Dermis microvascular lymphatic vessel endothelial cell (primary cell): ENCODE measurements at regions not wholly inside any gene's neighbourhood (a gene's known extent, or its start where the extent isn't known, plus 50 kb on each side); places are given as distances from the start of the nearest gene placed in this dataset.
"Not testable (repeated sequence)": the region's sequence is repeated elsewhere in the genome, so short reads cannot be mapped to it uniquely, and the experiment has no call there.

Experiments used
- DNase-seq, 2 donors: peaks; one replicate each; pipeline versions ENCODE4 v3.0.0 to v3.0.0-alpha.2; 2010; ENCODE audit warnings: low read depth in 2 of 2

DNA sequence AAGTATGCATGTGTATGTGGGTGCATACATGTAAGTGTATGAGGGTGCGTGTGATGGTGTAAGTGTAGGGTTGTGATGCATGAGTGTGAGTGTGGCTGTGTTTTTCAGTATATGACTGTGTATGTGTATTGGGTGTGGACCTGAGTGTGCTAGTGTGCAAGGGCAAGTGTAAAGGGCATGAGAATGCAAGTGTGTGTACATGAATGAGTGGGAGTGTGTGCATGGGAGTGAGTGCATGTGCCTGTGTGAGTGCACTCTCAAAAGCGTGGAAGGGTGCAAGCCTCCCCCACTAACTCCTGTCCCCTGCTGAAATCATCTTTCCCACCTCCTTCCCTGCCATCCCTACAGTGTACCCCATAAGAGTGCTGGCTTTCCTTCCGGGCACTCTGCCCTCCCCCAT lies 225.1 kb upstream of the PRKX start:
- no peak for DNase-seq

DNA sequence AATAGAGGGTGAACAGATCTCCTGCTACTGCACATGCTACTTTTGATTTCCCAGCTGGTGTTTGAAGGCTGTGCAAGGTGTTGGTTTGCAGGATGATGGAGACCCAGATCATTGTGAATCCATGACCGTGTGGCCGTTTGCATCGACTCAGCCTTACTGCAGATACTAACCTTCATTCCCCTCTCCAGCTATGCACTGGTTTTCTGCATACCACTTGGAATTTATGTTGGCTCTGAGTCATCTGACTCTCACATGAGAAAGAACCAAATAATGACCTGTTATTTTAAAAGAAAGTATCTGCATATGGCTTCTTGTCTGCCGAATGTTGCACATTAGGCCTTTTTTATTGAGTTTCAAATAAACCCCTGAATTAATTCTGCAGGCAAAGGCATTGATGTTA lies 221.7 kb upstream of the PRKX start:
- not testable (repeated sequence) for DNase-seq

DNA sequence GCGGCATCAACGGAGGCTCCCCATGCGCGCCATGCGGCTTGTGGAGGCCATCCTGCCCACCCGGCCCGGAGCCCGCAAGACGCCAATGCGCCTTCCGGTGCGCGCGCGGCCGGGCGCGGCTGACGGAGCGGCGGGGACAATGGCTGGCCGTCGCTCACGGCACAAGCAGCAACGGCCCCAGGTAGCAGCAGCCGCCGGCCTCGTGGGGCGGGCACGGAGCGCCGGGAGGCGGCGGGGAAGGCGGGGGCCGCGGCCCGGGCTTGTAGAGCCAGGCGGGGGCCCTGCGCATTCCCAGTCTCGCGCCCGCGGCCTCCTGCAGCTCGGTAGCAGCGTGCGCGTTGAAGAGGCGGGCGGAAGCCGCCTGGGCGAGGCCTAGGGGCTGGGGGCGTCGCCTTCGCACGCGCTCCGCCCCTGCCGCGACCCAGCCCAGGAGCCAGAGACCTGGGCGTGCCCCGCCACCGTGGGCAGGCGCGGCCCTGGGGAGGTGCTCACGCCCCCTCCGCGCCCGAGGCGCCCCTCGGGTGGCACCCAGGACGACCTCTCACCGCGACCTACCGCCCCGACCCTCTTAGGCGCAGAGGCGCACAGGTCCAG lies 207.1 kb upstream of the PRKX start:
- not testable (repeated sequence) for DNase-seq

DNA sequence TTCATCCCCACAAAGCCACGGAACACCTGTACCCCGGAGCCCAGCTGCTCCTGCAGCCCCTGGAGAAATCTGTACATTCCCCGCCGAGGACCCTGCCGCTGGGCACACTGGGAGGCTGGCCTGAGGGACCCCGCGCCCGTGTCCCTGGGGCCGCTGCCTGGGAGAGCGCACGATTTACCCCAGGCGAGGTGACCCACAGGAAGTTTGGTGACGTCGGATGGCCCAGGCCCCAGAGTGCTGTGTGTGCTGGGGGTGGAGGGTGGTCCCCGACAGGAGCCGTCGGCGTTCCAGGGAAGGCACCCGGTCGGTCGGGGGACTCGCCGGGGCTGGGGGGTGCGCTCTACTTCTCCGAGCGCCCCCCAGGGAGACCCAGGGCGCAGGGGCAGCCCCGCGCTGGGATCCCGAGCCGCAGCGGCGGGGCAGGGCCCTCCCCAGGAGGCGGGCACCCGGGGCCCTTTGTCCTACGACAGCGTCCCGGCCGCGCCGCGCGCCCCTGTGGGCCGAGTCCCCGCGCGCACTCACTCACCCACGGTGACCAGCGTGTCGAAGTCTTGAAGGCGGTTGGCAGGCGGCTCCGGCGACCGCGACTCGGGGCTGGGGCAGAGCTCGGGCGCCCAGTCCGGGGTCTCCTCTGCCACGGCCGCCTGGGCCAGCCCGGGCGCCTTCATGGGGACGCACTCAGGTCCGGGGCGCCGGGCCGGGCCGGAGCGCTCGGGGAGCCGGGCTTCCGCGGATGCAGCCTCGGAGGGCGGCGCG lies 206.4 kb upstream of the PRKX start:
- DNase-seq, result not testable (repeated sequence)

DNA sequence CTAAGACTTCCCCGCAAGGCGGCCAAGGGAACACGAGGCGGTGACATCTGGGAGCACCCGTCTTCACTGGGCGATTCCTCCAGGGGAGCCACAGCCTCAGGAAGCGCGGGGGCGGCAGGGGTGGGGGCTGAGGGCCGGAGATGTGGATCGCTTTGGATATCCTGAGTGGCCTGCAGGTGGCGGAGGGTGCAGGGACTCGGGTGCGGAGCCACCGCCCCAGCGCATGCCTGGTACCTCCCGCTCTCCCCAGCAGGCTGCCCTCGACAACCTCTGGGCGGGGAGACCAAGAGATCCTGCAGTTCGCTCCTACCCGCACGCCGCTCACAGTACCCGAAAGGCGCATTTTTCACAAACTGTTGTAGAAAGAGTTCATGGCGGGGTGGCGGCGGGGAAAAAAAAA lies 201.4 kb upstream of the PRKX start:
- not testable (repeated sequence) for DNase-seq

DNA sequence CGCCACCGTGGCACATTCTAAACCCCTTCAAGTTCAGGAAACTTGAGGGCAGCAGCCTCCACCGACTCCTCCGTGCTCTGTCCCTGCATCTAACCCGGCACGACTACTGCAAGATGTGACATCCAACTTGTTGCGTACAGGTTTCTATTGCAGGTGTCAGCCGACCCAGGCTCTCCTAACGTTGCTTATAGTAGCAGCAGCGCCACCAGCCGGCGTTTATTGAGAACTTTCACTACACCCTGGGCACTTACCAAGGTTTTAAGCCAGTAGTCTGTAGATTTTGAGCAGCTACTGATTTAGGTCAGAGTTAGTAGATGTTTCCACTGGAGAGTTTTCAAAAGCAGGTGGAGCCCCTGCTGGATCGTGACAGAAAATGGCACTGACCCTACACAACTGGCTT lies 200.6 kb upstream of the PRKX start:
- DNase-seq, result not testable (repeated sequence)

DNA sequence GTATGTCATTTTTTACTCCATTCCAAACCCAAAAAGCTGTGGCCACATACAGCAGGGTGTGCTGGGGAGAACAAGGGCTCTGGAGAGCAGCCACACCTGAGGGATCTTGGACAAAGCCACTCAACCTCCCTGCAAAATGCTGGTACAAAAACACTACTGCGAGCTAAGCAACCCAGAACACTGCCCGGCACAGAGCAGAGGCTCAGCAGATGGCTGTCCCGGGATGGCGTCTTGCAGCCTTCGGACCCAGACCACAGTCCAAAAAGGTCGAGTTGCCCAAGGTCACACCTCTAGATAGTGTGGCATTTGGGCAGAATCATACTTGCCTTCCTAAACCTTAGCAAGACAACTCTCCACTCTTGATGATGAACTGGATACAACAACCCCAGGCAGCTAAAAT lies 197.6 kb upstream of the PRKX start:
- not testable (repeated sequence) for DNase-seq

DNA sequence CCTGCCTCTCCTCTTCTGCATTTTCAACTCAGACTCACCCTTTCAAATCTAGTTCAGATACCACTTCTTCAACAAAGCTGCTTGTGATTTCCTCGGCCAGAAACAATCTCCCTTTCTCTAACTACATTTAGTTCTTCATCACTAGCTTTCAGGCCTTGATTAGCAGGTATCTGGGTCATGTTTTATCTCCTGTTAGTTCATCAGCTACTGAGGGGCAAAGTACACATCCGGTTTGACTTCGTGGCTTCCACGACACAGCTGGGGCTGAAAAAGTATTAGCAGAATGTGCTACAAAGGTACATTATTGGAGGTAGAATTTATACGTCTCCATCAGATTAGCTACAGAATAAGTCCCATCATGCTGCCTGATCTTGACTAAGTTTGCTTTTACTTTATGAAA lies 197.2 kb upstream of the PRKX start:
- not testable (repeated sequence) for DNase-seq

DNA sequence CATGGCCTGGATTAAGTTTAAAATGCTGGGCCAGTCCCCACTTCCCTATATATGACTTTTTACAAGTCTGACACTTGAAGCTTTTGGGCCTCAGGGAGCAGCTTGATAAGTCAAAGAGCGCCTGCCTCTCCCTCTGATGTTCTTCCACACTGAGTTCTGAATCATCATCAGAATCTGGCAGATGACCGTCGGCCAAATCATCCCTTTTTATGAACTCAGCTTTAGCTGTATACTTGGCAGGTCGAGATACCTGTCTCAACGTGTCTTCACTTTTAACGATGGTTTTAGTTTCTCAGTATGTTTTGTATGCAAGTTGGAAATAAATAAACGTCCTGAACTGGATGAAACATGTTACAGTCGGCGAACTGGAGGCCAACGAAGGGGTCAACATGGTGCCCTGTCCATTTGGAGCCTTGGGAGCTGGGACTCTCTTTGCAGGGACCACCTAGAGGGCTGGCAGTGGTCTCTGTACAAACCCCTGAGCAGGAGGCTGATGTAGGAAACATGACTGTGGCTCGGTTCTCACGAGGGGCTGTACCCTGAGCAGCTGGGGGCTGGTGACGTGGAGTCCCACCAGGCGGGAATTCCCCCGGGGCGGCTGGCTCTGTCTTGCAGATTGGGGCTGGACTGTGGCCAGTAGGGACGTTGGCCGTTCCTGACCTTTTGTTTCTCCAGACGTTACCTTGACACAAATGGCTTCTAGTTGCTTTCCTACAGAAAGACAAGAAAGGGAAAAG lies 192.2 kb upstream of the PRKX start:
- DNase-seq, result not testable (repeated sequence)

DNA sequence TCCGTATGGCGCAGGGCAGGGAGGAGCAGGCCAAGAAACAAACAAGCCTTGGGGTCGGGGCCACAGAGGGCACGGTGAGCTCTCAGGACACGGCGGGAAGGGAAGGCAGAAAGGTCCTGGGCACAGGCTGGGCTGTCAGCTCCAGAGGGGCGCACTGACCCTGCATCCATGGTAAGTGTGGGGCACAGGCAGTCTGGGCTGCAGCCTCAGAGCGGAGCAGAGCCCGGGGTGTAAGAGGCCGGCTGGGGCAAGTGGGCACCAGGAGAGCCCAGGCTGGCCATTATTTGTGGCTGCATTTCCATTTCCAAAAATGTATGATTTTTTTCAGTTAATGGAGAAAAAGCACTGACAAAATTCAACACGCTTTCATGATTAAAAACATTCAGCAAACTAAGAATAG lies 188.8 kb upstream of the PRKX start:
- not testable (repeated sequence) for DNase-seq

DNA sequence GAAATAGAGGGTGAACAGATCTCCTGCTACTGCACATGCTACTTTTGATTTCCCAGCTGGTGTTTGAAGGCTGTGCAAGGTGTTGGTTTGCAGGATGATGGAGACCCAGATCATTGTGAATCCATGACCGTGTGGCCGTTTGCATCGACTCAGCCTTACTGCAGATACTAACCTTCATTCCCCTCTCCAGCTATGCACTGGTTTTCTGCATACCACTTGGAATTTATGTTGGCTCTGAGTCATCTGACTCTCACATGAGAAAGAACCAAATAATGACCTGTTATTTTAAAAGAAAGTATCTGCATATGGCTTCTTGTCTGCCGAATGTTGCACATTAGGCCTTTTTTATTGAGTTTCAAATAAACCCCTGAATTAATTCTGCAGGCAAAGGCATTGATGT lies 183.3 kb upstream of the PRKX start:
- not testable (repeated sequence) for DNase-seq

DNA sequence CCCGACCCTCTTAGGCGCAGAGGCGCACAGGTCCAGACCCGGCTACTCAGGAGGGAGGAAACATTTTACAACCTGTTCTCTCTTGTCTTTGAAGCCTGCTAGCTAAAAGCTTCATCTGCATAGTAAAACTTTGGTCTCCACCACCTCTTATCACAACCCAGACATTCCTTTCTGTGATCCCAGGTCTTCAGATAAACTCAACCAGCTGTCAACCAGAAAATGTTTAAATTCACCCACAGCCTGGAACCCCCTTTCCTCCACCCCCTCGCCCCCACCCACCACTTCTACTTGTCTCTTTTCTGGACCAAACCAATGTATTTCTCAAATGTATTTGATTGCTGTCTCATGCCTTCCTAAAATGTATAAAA lies 169.1 kb upstream of the PRKX start:
- DNase-seq, result not testable (repeated sequence)

DNA sequence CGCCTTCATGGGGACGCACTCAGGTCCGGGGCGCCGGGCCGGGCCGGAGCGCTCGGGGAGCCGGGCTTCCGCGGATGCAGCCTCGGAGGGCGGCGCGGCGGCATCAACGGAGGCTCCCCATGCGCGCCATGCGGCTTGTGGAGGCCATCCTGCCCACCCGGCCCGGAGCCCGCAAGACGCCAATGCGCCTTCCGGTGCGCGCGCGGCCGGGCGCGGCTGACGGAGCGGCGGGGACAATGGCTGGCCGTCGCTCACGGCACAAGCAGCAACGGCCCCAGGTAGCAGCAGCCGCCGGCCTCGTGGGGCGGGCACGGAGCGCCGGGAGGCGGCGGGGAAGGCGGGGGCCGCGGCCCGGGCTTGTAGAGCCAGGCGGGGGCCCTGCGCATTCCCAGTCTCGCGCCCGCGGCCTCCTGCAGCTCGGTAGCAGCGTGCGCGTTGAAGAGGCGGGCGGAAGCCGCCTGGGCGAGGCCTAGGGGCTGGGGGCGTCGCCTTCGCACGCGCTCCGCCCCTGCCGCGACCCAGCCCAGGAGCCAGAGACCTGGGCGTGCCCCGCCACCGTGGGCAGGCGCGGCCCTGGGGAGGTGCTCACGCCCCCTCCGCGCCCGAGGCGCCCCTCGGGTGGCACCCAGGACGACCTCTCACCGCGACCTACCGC lies 168.6 kb upstream of the PRKX start:
- DNase-seq, result not testable (repeated sequence)

DNA sequence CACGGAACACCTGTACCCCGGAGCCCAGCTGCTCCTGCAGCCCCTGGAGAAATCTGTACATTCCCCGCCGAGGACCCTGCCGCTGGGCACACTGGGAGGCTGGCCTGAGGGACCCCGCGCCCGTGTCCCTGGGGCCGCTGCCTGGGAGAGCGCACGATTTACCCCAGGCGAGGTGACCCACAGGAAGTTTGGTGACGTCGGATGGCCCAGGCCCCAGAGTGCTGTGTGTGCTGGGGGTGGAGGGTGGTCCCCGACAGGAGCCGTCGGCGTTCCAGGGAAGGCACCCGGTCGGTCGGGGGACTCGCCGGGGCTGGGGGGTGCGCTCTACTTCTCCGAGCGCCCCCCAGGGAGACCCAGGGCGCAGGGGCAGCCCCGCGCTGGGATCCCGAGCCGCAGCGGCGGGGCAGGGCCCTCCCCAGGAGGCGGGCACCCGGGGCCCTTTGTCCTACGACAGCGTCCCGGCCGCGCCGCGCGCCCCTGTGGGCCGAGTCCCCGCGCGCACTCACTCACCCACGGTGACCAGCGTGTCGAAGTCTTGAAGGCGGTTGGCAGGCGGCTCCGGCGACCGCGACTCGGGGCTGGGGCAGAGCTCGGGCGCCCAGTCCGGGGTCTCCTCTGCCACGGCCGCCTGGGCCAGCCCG lies 167.9 kb upstream of the PRKX start:
- not testable (repeated sequence) for DNase-seq

DNA sequence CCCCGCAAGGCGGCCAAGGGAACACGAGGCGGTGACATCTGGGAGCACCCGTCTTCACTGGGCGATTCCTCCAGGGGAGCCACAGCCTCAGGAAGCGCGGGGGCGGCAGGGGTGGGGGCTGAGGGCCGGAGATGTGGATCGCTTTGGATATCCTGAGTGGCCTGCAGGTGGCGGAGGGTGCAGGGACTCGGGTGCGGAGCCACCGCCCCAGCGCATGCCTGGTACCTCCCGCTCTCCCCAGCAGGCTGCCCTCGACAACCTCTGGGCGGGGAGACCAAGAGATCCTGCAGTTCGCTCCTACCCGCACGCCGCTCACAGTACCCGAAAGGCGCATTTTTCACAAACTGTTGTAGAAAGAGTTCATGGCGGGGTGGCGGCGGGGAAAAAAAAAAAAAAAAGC lies 162.9 kb upstream of the PRKX start:
- DNase-seq, result not testable (repeated sequence)

DNA sequence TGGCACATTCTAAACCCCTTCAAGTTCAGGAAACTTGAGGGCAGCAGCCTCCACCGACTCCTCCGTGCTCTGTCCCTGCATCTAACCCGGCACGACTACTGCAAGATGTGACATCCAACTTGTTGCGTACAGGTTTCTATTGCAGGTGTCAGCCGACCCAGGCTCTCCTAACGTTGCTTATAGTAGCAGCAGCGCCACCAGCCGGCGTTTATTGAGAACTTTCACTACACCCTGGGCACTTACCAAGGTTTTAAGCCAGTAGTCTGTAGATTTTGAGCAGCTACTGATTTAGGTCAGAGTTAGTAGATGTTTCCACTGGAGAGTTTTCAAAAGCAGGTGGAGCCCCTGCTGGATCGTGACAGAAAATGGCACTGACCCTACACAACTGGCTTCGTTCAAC lies 162.2 kb upstream of the PRKX start:
- not testable (repeated sequence) for DNase-seq

DNA sequence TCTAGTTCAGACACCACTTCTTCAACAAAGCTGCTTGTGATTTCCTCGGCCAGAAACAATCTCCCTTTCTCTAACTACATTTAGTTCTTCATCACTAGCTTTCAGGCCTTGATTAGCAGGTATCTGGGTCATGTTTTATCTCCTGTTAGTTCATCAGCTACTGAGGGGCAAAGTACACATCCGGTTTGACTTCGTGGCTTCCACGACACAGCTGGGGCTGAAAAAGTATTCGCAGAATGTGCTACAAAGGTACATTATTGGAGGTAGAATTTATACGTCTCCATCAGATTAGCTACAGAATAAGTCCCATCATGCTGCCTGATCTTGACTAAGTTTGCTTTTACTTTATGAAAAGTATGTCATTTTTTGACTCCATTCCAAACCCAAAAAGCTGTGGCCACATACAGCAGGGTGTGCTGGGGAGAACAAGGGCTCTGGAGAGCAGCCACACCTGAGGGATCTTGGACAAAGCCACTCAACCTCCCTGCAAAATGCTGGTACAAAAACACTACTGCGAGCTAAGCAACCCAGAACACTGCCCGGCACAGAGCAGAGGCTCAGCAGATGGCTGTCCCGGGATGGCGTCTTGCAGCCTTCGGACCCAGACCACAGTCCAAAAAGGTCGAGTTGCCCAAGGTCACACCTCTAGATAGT lies 158.9 kb upstream of the PRKX start:
- not testable (repeated sequence) for DNase-seq

DNA sequence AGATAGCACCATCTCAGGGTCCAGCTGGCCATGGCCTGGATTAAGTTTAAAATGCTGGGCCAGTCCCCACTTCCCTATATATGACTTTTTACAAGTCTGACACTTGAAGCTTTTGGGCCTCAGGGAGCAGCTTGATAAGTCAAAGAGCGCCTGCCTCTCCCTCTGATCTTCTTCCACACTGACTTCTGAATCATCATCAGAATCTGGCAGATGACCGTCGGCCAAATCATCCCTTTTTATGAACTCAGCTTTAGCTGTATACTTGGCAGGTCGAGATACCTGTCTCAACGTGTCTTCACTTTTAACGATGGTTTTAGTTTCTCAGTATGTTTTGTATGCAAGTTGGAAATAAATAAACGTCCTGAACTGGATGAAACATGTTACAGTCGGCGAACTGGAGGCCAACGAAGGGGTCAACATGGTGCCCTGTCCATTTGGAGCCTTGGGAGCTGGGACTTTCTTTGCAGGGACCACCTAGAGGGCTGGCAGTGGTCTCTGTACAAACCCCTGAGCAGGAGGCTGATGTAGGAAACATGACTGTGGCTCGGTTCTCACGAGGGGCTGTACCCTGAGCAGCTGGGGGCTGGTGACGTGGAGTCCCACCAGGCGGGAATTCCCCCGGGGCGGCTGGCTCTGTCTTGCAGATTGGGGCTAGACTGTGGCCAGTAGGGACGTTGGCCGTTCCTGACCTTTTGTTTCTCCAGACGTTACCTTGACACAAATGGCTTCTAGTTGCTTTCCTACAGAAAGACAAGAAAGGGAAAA lies 153.8 kb upstream of the PRKX start:
- DNase-seq, result not testable (repeated sequence)

DNA sequence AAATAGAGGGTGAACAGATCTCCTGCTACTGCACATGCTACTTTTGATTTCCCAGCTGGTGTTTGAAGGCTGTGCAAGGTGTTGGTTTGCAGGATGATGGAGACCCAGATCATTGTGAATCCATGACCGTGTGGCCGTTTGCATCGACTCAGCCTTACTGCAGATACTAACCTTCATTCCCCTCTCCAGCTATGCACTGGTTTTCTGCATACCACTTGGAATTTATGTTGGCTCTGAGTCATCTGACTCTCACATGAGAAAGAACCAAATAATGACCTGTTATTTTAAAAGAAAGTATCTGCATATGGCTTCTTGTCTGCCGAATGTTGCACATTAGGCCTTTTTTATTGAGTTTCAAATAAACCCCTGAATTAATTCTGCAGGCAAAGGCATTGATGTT lies 144.9 kb upstream of the PRKX start:
- not testable (repeated sequence) for DNase-seq

DNA sequence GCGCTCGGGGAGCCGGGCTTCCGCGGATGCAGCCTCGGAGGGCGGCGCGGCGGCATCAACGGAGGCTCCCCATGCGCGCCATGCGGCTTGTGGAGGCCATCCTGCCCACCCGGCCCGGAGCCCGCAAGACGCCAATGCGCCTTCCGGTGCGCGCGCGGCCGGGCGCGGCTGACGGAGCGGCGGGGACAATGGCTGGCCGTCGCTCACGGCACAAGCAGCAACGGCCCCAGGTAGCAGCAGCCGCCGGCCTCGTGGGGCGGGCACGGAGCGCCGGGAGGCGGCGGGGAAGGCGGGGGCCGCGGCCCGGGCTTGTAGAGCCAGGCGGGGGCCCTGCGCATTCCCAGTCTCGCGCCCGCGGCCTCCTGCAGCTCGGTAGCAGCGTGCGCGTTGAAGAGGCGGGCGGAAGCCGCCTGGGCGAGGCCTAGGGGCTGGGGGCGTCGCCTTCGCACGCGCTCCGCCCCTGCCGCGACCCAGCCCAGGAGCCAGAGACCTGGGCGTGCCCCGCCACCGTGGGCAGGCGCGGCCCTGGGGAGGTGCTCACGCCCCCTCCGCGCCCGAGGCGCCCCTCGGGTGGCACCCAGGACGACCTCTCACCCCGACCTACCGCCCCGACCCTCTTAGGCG lies 130.2 kb upstream of the PRKX start:
- not testable (repeated sequence) for DNase-seq
